Panc1 (cell line): ENCODE measurements at regions not wholly inside any gene's neighbourhood (a gene's known extent, or its start where the extent isn't known, plus 50 kb on each side); places are given as distances from the start of the nearest gene placed in this dataset.

Experiments used
- ATAC-seq: fragments of 200-7000 bp; cut with Tn5 transposase; 2 replicates; pipeline ENCODE4 v1.9.1; 2020; ENCODE audit warnings: mild to moderate bottlenecking, moderate library complexity
- BruUV-seq: library from RNA; stranded (reverse); fragments of 400-500 nt; replicated peaks from 2 replicates; lab custom pipeline; 2021; lab: Mats Ljungman, UMichigan
- CTCF ChIA-PET: fragments of 300-600 bp; sonication (Branson Sonifier 250); formaldehyde crosslinking; loops from one replicate; lab custom pipeline; 2022; ENCODE audit warnings: antibody characterized with exemption; lab: Charles Lee
- POLR2A ChIA-PET: fragments of 300-600 bp; sonication (Branson Sonifier 250); formaldehyde crosslinking; loops from one replicate; lab custom pipeline; 2022; ENCODE audit warnings: antibody characterized with exemption; lab: Charles Lee
- DNase-seq: peaks from one replicate; pipeline ENCODE4 v3.0.0-alpha.2; 2010; ENCODE audit warnings: low read depth, low spot score
- H3K27ac ChIP-seq: 2 replicates; pipeline ENCODE4 v1.5.1; 2011; ENCODE audit warnings: mild to moderate bottlenecking, low read length, inconsistent platforms
- H3K27me3 ChIP-seq: fragments of 200-500 bp; sonication (Bioruptor generic); 2 replicates; pipeline ENCODE4 v1.6.0; 2014; ENCODE audit warnings: low read length, inconsistent platforms; ENCODE audit not compliant: control insufficient read depth, insufficient read depth
- H3K36me3 ChIP-seq: fragments of 200-500 bp; sonication (Bioruptor generic); 2 replicates; pipeline ENCODE4 v1.5.1; 2014; ENCODE audit warnings: inconsistent platforms, mild to moderate bottlenecking, low read length, moderate library complexity; ENCODE audit not compliant: control insufficient read depth, insufficient read depth
- H3K4me1 ChIP-seq: 2 replicates; pipeline ENCODE4 v1.5.1; 2011; ENCODE audit warnings: inconsistent platforms, mild to moderate bottlenecking, low read length, moderate library complexity; ENCODE audit not compliant: control insufficient read depth, insufficient read depth
- H3K4me3 ChIP-seq, 2 experiments: 2 replicates each; pipeline ENCODE4 v1.5.1; 2011 to 2012; ENCODE audit warnings: low read depth in 2 of 2, low read length in 2 of 2, mild to moderate bottlenecking in 2 of 2, inconsistent platforms in 1 of 2, moderate library complexity in 1 of 2
- H3K9me3 ChIP-seq: fragments of 200-500 bp; sonication (Bioruptor generic); 2 replicates; pipeline ENCODE4 v1.5.1; 2014; ENCODE audit warnings: low read depth, mild to moderate bottlenecking, inconsistent platforms, low read length, moderate library complexity; ENCODE audit not compliant: control insufficient read depth, insufficient read depth
- CTCF ChIP-seq: fragments of 450-650 bp; IDR thresholded peaks from 2 replicates; pipeline ENCODE4 v1.5.1; 2017; ENCODE audit warnings: mild to moderate bottlenecking
- POLR2AphosphoS5 ChIP-seq: IDR thresholded peaks from 2 replicates; pipeline ENCODE4 v1.6.1; 2012; ENCODE audit warnings: mild to moderate bottlenecking, low read depth, low read length, moderate library complexity
- SIN3A ChIP-seq: IDR thresholded peaks from 2 replicates; pipeline ENCODE4 v1.6.1; 2012; ENCODE audit warnings: low read depth, mild to moderate bottlenecking, low read length, moderate library complexity, borderline replicate concordance; ENCODE audit not compliant: insufficient read depth
- TCF7L2 ChIP-seq: IDR thresholded peaks from 2 replicates; pipeline ENCODE4 v1.6.1; 2011; ENCODE audit warnings: mild to moderate bottlenecking, low read depth, low read length, inconsistent platforms
- in situ Hi-C: cut with HindIII; loops from 2 replicates; pipeline ENCODE4 v1.10.0; 2016; ENCODE audit warnings: low sequenced_read_pairs, low pct_unique_long_range_greater_than_20kb
- intact Hi-C: fragments of 100-400 bp; cut with micrococcal nuclease; formaldehyde crosslinking; loops from one replicate; pipeline ENCODE4 v1.10.0; 2022; ENCODE audit not compliant: unreplicated experiment
- TF ChIP-seq, protein P1 (sequence below), 2 experiments: IDR thresholded peaks; 2 replicates each; pipeline ENCODE4 v1.6.1; 2011 to 2012; ENCODE audit warnings: low read depth in 2 of 2, control low read depth in 1 of 2, low read length in 1 of 2, mild to moderate bottlenecking in 1 of 2, moderate library complexity in 1 of 2; ENCODE audit not compliant: insufficient read depth in 1 of 2

GRCh38 chr13:52954838-52955237, 73.8 kb upstream of the OLFM4 start:
- Histone ChIP-seq H3K4me1 (no peaks in the 10 kb centered on the region), H3K4me3 (no peak overlapping the region), H3K9me3 (no peaks in the 10 kb centered on the region), H3K27ac (no peak overlapping the region), H3K36me3 (no peaks in the 10 kb centered on the region), H3K27me3 (no peaks in the 10 kb centered on the region)
- in situ Hi-C loops (no loop called here), intact Hi-C loops (no loop called here)
- TF ChIP-seq SIN3A (no peak), POLR2AphosphoS5 (no peak), TCF7L2 (no peak)
- TF ChIP-seq, protein P1, sequence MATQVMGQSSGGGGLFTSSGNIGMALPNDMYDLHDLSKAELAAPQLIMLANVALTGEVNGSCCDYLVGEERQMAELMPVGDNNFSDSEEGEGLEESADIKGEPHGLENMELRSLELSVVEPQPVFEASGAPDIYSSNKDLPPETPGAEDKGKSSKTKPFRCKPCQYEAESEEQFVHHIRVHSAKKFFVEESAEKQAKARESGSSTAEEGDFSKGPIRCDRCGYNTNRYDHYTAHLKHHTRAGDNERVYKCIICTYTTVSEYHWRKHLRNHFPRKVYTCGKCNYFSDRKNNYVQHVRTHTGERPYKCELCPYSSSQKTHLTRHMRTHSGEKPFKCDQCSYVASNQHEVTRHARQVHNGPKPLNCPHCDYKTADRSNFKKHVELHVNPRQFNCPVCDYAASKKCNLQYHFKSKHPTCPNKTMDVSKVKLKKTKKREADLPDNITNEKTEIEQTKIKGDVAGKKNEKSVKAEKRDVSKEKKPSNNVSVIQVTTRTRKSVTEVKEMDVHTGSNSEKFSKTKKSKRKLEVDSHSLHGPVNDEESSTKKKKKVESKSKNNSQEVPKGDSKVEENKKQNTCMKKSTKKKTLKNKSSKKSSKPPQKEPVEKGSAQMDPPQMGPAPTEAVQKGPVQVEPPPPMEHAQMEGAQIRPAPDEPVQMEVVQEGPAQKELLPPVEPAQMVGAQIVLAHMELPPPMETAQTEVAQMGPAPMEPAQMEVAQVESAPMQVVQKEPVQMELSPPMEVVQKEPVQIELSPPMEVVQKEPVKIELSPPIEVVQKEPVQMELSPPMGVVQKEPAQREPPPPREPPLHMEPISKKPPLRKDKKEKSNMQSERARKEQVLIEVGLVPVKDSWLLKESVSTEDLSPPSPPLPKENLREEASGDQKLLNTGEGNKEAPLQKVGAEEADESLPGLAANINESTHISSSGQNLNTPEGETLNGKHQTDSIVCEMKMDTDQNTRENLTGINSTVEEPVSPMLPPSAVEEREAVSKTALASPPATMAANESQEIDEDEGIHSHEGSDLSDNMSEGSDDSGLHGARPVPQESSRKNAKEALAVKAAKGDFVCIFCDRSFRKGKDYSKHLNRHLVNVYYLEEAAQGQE (IDR thresholded peaks at IDR 0.05; ENCODE audit: insufficient read depth in 1 of 2, low read depth in 2 of 2, low read length in 1 of 2) = no peak
- BruUV-seq = no TSS peak
- DNase-seq (no peak), ATAC-seq (no peak)
- ChIA-PET CTCF (no interaction called here), POLR2A (no interaction called here)

DNA sequence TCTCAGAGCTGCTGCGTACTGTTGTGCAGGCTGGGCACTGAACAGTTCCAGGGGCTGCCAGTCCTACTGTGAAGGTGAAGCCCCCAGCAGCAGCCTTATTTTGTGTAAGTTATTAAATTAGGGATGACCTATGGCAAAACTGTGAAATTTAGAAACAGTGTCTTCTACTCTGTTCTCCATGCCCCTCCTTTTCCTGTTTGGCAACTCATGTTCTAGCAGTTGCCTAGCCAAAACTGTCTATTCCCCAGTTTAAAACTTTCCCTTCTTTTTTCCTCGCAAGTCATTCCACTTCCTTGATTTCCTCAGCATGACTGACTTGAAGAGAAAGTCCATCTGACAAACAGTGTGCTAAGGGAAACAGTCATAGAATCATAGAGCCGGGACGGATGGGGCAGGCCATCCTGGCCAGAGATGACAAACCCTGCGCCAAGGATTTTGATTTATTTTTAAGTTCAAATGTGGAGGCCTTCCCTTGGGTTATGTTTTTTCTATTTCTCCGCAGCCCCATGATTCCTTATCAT, 78.1 kb upstream of the OLFM4 start:
- intact Hi-C loops = no loop called here
- no peak overlapping the region for H3K27ac ChIP-seq
- ATAC-seq (no peak), DNase-seq (no peak)
- no TSS peak for BruUV-seq
- H3K4me1 ChIP-seq = no peaks in the 10 kb centered on the region
- ChIA-PET POLR2A (no interaction called here), CTCF (no interaction called here)
- no peaks in the 10 kb centered on the region for H3K36me3 ChIP-seq
- no peaks in the 10 kb centered on the region for H3K27me3 ChIP-seq
- no peaks in the 10 kb centered on the region for H3K9me3 ChIP-seq
- TF ChIP-seq, protein P1 (IDR thresholded peaks at IDR 0.05; ENCODE audit: insufficient read depth in 1 of 2, low read depth in 2 of 2, low read length in 1 of 2) = no peak
- no peak for TF ChIP-seq POLR2AphosphoS5
- no peak for TF ChIP-seq SIN3A
- no peak for TF ChIP-seq TCF7L2
- no peak for TF ChIP-seq CTCF
- no peak overlapping the region for H3K4me3 ChIP-seq
- in situ Hi-C loops = no loop called here
